ENCODE measurements at regions not wholly inside any gene's neighbourhood (a gene's known extent, or its start where the extent isn't known, plus 50 kb on each side); places are given as distances from the start of the nearest gene placed in this dataset.

DNA sequence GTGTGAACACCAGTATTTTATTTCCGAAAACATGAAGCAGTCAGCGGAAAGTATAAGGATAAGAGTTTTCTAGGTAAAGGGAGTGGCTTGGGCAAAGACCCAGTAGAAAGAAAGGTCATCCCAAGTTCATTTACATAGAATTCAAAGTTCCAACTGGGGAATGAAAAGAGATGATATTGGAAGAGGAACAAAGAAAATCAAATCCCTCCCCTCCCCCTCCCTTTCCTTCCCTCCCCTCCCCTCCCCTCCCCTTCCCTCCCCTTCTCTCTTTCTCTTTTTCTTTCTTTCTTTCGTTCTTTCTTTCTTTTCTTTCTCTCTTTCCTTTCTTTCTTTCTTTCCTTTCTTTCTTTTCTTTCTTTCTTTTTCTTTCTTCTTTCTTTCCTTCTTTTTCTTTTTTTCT is 675.7 kb upstream of the NRXN1 start:
- Histone ChIP-seq H3K9me3 (no peaks in the 10 kb centered on the region), H3K36me3 (no peaks in the 10 kb centered on the region), H3K27me3 (replicated peaks; ENCODE audit: insufficient read depth) (no peaks in the 10 kb centered on the region), H3K4me1 (ENCODE audit: control insufficient read depth in 1 of 2, low read depth in 2 of 2) (no peaks in the 10 kb centered on the region), H3K4me3 (no peak overlapping the region), H3K27ac (no peak overlapping the region)
- TF ChIP-seq, protein P1, sequence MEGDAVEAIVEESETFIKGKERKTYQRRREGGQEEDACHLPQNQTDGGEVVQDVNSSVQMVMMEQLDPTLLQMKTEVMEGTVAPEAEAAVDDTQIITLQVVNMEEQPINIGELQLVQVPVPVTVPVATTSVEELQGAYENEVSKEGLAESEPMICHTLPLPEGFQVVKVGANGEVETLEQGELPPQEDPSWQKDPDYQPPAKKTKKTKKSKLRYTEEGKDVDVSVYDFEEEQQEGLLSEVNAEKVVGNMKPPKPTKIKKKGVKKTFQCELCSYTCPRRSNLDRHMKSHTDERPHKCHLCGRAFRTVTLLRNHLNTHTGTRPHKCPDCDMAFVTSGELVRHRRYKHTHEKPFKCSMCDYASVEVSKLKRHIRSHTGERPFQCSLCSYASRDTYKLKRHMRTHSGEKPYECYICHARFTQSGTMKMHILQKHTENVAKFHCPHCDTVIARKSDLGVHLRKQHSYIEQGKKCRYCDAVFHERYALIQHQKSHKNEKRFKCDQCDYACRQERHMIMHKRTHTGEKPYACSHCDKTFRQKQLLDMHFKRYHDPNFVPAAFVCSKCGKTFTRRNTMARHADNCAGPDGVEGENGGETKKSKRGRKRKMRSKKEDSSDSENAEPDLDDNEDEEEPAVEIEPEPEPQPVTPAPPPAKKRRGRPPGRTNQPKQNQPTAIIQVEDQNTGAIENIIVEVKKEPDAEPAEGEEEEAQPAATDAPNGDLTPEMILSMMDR (IDR thresholded peaks at IDR 0.05) = no peak
- no peak for DNase-seq (ENCODE audit: low spot score)
- no peak for ATAC-seq (ENCODE audit: insufficient number of reproducible peaks, low FRiP score, low read depth)

DNA sequence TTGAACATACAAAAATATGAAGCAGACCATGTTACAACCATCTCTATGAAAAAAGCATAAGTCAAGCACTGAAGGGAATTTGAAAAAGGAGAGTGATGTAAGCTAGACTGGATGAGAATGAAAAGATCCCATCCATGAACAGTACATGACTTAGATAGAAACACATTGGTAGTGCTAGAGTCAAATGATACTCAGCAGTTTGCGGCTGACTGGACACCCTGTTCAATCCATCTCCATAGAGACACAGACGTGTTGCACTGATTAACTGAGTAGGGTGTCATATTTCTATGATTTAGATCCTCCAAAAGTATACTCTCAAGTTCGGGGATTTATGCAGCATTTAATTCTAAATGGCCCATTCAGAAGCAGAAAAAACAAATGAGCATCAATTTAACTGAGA is 674.3 kb upstream of the NRXN1 start:
- TF ChIP-seq, protein P1 (IDR thresholded peaks at IDR 0.05) = no peak
- Histone ChIP-seq H3K36me3 (no peaks in the 10 kb centered on the region), H3K4me3 (no peak overlapping the region), H3K9me3 (no peaks in the 10 kb centered on the region), H3K27ac (no peak overlapping the region), H3K4me1 (ENCODE audit: control insufficient read depth in 1 of 2, low read depth in 2 of 2) (no peaks in the 10 kb centered on the region), H3K27me3 (replicated peaks; ENCODE audit: insufficient read depth) (no peaks in the 10 kb centered on the region)
- ATAC-seq (ENCODE audit: insufficient number of reproducible peaks, low FRiP score, low read depth) (no peak), DNase-seq (ENCODE audit: low spot score) (no peak)

DNA sequence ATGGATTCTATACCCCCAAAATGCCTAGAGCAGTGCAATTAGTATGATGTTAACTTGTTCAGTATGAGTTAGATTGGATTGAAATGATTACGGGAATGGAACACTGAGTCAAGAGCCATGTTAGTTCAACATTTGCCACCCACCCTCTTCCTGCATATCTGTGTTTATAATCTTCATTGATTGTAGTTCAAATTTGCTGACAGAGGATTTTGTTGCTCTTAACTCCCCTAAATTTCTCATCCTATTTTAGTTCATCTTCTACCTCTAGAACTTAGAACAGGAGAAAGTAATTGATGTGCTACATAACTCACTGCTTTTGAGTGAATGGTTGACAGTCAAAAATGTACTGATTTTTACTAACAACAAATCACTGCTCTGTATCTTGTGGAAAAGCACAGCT is 673.5 kb upstream of the NRXN1 start:
- TF ChIP-seq, protein P1 (IDR thresholded peaks at IDR 0.05) = no peak
- no peak for ATAC-seq (ENCODE audit: insufficient number of reproducible peaks, low FRiP score, low read depth)
- no peaks in the 10 kb centered on the region for H3K9me3 ChIP-seq

DNA sequence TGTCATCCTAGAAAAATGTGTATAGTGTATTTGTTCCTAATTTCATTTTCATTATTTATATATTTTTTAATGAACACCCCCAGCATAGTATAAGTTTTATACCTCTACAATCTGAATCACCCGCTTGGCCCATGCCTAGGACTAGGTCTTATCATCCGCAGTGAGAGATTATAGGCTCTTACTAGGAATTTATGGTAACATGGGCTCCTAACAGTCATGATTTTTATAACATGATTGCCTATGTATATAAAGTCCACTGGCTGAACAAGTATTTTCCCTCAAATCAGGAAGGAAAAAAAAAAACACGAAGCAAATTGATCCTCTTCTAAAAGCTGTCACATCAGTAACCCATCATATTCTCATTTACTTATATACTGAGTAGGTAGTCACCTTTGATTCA is 666.1 kb upstream of the NRXN1 start:
- ATAC-seq (ENCODE audit: insufficient number of reproducible peaks, low FRiP score, low read depth) = no peak

More for the DNA sequence above, 673.5 kb upstream of the NRXN1 start:
- Histone ChIP-seq H3K4me3 (no peak overlapping the region), H3K27ac (no peak overlapping the region), H3K4me1 (ENCODE audit: control insufficient read depth in 1 of 2, low read depth in 2 of 2) (no peaks in the 10 kb centered on the region), H3K27me3 (replicated peaks; ENCODE audit: insufficient read depth) (no peaks in the 10 kb centered on the region), H3K36me3 (no peaks in the 10 kb centered on the region)
- no peak for DNase-seq (ENCODE audit: low spot score)

DNA sequence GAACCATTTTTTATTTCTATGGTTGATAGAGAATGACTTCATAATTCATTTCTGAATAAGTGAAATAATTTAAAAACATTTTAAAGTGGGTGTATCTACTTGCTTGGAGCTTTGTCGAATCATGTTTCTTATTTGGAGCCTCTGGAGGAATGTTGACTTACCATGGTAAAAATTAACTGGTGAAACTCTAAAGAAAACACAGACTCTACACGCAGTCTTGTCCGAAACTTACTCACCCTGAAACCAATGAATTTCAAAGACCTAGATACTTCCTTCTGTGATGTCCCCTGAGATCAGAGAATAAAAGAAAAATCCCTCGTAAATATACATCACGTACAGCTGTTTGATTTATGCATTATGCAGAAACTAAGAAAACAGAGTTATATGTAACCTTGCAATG is 665.2 kb upstream of the NRXN1 start:
- Histone ChIP-seq H3K36me3 (no peaks in the 10 kb centered on the region), H3K4me3 (no peak overlapping the region), H3K4me1 (ENCODE audit: control insufficient read depth in 1 of 2, low read depth in 2 of 2) (no peaks in the 10 kb centered on the region), H3K27me3 (replicated peaks; ENCODE audit: insufficient read depth) (no peaks in the 10 kb centered on the region), H3K9me3 (no peaks in the 10 kb centered on the region), H3K27ac (no peak overlapping the region)
- TF ChIP-seq, protein P1 (IDR thresholded peaks at IDR 0.05) = no peak
- no peak for DNase-seq (ENCODE audit: low spot score)
- no peak for ATAC-seq (ENCODE audit: insufficient number of reproducible peaks, low FRiP score, low read depth)

More for the DNA sequence above, 666.1 kb upstream of the NRXN1 start:
- Histone ChIP-seq H3K4me1 (ENCODE audit: control insufficient read depth in 1 of 2, low read depth in 2 of 2) (no peaks in the 10 kb centered on the region), H3K9me3 (no peaks in the 10 kb centered on the region), H3K27me3 (replicated peaks; ENCODE audit: insufficient read depth) (no peaks in the 10 kb centered on the region), H3K4me3 (no peak overlapping the region), H3K36me3 (no peaks in the 10 kb centered on the region), H3K27ac (no peak overlapping the region)
- no peak for DNase-seq (ENCODE audit: low spot score)
- TF ChIP-seq, protein P1 (IDR thresholded peaks at IDR 0.05) = no peak

Measured in thoracic aorta (tissue), 2 donors.